ENCODE measurements at regions not wholly inside any gene's neighbourhood (a gene's known extent, or its start where the extent isn't known, plus 50 kb on each side); places are given as distances from the start of the nearest gene placed in this dataset.

GRCh38 chr15:61442821-61443220 is 213.7 kb upstream of the RORA start:
- TF ChIP-seq CTCF (IDR thresholded peaks at IDR 0.05) (no peak), POLR2A (IDR thresholded peaks at IDR 0.05) (no peak), POLR2AphosphoS5 (IDR thresholded peaks at IDR 0.05) (no peak)
